ENCODE measurements at regions not wholly inside any gene's neighbourhood (a gene's known extent, or its start where the extent isn't known, plus 50 kb on each side); places are given as distances from the start of the nearest gene placed in this dataset.

DNA sequence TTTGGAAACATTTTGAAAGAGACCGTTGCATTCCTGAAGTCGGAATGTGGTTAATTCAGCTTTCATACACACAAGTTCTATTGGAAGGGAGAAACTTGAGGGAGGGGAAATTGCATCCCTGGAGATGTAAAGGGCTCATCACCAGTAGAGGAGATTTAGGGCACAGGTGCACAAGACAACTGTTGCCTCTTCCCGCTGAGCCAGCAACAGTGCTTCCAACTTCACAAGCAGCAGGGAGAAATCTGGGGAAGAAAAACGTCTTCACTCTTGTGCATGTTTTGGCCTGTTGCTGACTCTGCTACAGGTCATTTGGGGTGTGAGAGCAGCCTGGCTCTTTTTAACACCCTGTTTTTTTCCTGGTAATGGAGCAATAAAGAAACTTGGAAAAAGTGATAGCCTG lies 277.9 kb downstream of the GAS1 start:
- TF ChIP-seq, protein P1, sequence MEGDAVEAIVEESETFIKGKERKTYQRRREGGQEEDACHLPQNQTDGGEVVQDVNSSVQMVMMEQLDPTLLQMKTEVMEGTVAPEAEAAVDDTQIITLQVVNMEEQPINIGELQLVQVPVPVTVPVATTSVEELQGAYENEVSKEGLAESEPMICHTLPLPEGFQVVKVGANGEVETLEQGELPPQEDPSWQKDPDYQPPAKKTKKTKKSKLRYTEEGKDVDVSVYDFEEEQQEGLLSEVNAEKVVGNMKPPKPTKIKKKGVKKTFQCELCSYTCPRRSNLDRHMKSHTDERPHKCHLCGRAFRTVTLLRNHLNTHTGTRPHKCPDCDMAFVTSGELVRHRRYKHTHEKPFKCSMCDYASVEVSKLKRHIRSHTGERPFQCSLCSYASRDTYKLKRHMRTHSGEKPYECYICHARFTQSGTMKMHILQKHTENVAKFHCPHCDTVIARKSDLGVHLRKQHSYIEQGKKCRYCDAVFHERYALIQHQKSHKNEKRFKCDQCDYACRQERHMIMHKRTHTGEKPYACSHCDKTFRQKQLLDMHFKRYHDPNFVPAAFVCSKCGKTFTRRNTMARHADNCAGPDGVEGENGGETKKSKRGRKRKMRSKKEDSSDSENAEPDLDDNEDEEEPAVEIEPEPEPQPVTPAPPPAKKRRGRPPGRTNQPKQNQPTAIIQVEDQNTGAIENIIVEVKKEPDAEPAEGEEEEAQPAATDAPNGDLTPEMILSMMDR (IDR thresholded peaks at IDR 0.05) = no peak
- no peak for TF ChIP-seq POLR2A (IDR thresholded peaks at IDR 0.05)
